GM23338 (cell line): ENCODE measurements at regions not wholly inside any gene's neighbourhood (a gene's known extent, or its start where the extent isn't known, plus 50 kb on each side); places are given as distances from the start of the nearest gene placed in this dataset.

Source experiments
- ATAC-seq: fragments of 200-7000 bp; cut with Tn5 transposase; 3 replicates; pipeline ENCODE4 v1.9.1; 2020
- DNase-seq: peaks from one replicate; pipeline ENCODE4 v3.0.0-alpha.2; 2015; ENCODE audit warnings: low spot score
- H2AFZ ChIP-seq: fragments of 200-600 bp; sonication (generic); 2 replicates; pipeline ENCODE4 v1.8.0; 2016; ENCODE audit warnings: antibody characterized with exemption, mild to moderate bottlenecking, moderate library complexity
- H3F3A ChIP-seq: fragments of 200-600 bp; sonication (generic); replicated peaks from 2 replicates; pipeline ENCODE4 v1.8.0; 2017; ENCODE audit warnings: antibody characterized with exemption, mixed run types, low read depth
- H3K27ac ChIP-seq: fragments of 200-600 bp; sonication (generic); 2 replicates; pipeline ENCODE4 v1.6.1; 2016; ENCODE audit warnings: low read depth
- H3K27me3 ChIP-seq: fragments of 200-600 bp; sonication (generic); 2 replicates; pipeline ENCODE4 v1.8.0; 2016; ENCODE audit warnings: mild to moderate bottlenecking, mixed run types, moderate library complexity; ENCODE audit not compliant: insufficient read depth
- H3K36me3 ChIP-seq: fragments of 200-600 bp; sonication (generic); 2 replicates; pipeline ENCODE4 v1.8.0; 2016; ENCODE audit warnings: mild to moderate bottlenecking; ENCODE audit not compliant: insufficient read depth
- H3K4me1 ChIP-seq: fragments of 200-600 bp; sonication (generic); 2 replicates; pipeline ENCODE4 v1.8.0; 2016; ENCODE audit warnings: mild to moderate bottlenecking, moderate library complexity; ENCODE audit not compliant: insufficient read depth
- H3K4me2 ChIP-seq: fragments of 200-600 bp; sonication (generic); 2 replicates; pipeline ENCODE4 v1.7.1; 2017; ENCODE audit warnings: mixed run types
- H3K4me3 ChIP-seq: fragments of 200-600 bp; sonication (generic); 2 replicates; pipeline ENCODE4 v1.6.1; 2016; ENCODE audit warnings: mixed run types
- H3K79me2 ChIP-seq: fragments of 200-600 bp; sonication (generic); replicated peaks from 2 replicates; pipeline ENCODE4 v1.8.0; 2017; ENCODE audit warnings: mild to moderate bottlenecking; ENCODE audit not compliant: insufficient read depth
- H3K9me2 ChIP-seq: fragments of 200-600 bp; sonication (generic); 2 replicates; pipeline ENCODE4 v1.8.0; 2017; ENCODE audit not compliant: insufficient read depth
- H4K20me1 ChIP-seq: fragments of 200-600 bp; sonication (generic); replicated peaks from 2 replicates; pipeline ENCODE4 v1.8.0; 2017; ENCODE audit warnings: mild to moderate bottlenecking; ENCODE audit not compliant: insufficient read depth
- H3K27ac Mint-ChIP-seq: 2 replicates; pipeline ENCODE4 v1.8.0; 2020; ENCODE audit warnings: inconsistent platforms, mild to moderate bottlenecking, moderate library complexity, mixed read lengths
- H3K27me3 Mint-ChIP-seq: 3 replicates; pipeline ENCODE4 v1.8.0; 2022; ENCODE audit warnings: low read depth, mild to moderate bottlenecking, moderate library complexity, mixed read lengths, inconsistent platforms; ENCODE audit not compliant: insufficient read depth, poor library complexity
- H3K36me3 Mint-ChIP-seq: 3 replicates; pipeline ENCODE4 v1.8.0; 2021; ENCODE audit warnings: low read depth, mild to moderate bottlenecking, inconsistent platforms, moderate library complexity, mixed read lengths
- H3K4me1 Mint-ChIP-seq: 3 replicates; pipeline ENCODE4 v1.8.0; 2020; ENCODE audit warnings: mild to moderate bottlenecking, inconsistent platforms, mixed read lengths
- H3K4me3 Mint-ChIP-seq: 3 replicates; pipeline ENCODE4 v1.8.0; 2021; ENCODE audit warnings: moderate library complexity, mild to moderate bottlenecking, inconsistent platforms, mixed read lengths
- H3K9me3 Mint-ChIP-seq: 3 replicates; pipeline ENCODE4 v1.8.0; 2020; ENCODE audit warnings: moderate library complexity, mild to moderate bottlenecking, inconsistent platforms, mixed read lengths
- CREB1 ChIP-seq: fragments of 250-450 bp; sonication (Bioruptor Pico); IDR thresholded peaks from 2 replicates; pipeline ENCODE4 v1.5.0; 2020; ENCODE audit warnings: low read depth, mild to moderate bottlenecking, moderate library complexity
- EZH2 ChIP-seq: fragments of 200-600 bp; sonication (generic); IDR thresholded peaks from one replicate; pipeline ENCODE4 v1.8.0; 2017; ENCODE audit warnings: antibody characterized with exemption, mild to moderate bottlenecking, low read depth; ENCODE audit not compliant: unreplicated experiment
- EZH2phosphoT487 ChIP-seq: fragments of 200-600 bp; sonication (generic); IDR thresholded peaks from one replicate; pipeline ENCODE4 v1.8.1; 2018; ENCODE audit warnings: antibody characterized with exemption; ENCODE audit not compliant: unreplicated experiment
- JUNB ChIP-seq: IDR thresholded peaks from one replicate; pipeline ENCODE4 v1.6.1; 2016; ENCODE audit warnings: antibody characterized with exemption; ENCODE audit not compliant: unreplicated experiment
- NANOG ChIP-seq: IDR thresholded peaks from 2 replicates; pipeline ENCODE4 v1.6.1; 2016; ENCODE audit warnings: antibody characterized with exemption, borderline replicate concordance
- POLR2AphosphoS5 ChIP-seq: IDR thresholded peaks from 2 replicates; pipeline ENCODE4 v1.6.1; 2016; ENCODE audit warnings: antibody characterized with exemption, low read depth
- STAT1 ChIP-seq: IDR thresholded peaks from one replicate; pipeline ENCODE4 v1.6.1; 2016; ENCODE audit warnings: antibody characterized with exemption; ENCODE audit not compliant: unreplicated experiment
- ZNF114 ChIP-seq: fragments of 250-450 bp; sonication (Bioruptor Pico); IDR thresholded peaks from 2 replicates; pipeline ENCODE4 v1.5.0; 2020; ENCODE audit warnings: mild to moderate bottlenecking, moderate library complexity
- TF ChIP-seq, protein P1 (sequence below): IDR thresholded peaks from one replicate; pipeline ENCODE4 v1.6.1; 2018; ENCODE audit warnings: antibody characterized with exemption; ENCODE audit not compliant: unreplicated experiment
- TF ChIP-seq, protein P2 (sequence below): IDR thresholded peaks from 2 replicates; pipeline ENCODE4 v1.6.1; 2016; ENCODE audit warnings: antibody characterized with exemption
- TF ChIP-seq, protein P3 (sequence below), 2 experiments: fragments of 200-600 bp in 1 of 2; sonication (generic) in 1 of 2; conservative IDR thresholded peaks; 2 replicates each; pipeline versions ENCODE4 v1.5.1 to v1.6.1; 2016 to 2017; ENCODE audit warnings: antibody characterized with exemption in 2 of 2, low read depth in 2 of 2, mild to moderate bottlenecking in 2 of 2, moderate library complexity in 1 of 2

- Histone ChIP-seq H3K4me3 (no peak overlapping the region), H4K20me1 (no peaks in the 10 kb centered on the region), H3K4me2 (no peak overlapping the region), H3K36me3 (no peaks in the 10 kb centered on the region), H2AFZ (peak overlapping the region; percentile 84; the same call in 1 of the 2 replicates), H3K27me3 (no peaks in the 10 kb centered on the region), H3K4me1 (no peaks in the 10 kb centered on the region), H3K9me2 (0 out of 2 replicates have a peak, but pooled peaks cover 10% of the 10 kb centered on the region), H3F3A (no peaks in the 10 kb centered on the region), H3K27ac (no peak overlapping the region), H3K79me2 (no peaks in the 10 kb centered on the region)
- no peak for ATAC-seq
- no peak for DNase-seq
- Mint-ChIP-seq H3K4me1 (no peaks in the 10 kb centered on the region), H3K9me3 (no peaks in the 10 kb centered on the region; the same call in 2 of the 3 replicates), H3K36me3 (no peaks in the 10 kb centered on the region), H3K27ac (no peak overlapping the region), H3K4me3 (no peak overlapping the region), H3K27me3 (peaks cover 4% of the 10 kb centered on the region)
- no peak for TF ChIP-seq JUNB
- no peak for TF ChIP-seq ZNF114 (CRISPR knock-in tag)
- no peak for TF ChIP-seq STAT1
- TF ChIP-seq EZH2: no peak
- TF ChIP-seq, protein P1, sequence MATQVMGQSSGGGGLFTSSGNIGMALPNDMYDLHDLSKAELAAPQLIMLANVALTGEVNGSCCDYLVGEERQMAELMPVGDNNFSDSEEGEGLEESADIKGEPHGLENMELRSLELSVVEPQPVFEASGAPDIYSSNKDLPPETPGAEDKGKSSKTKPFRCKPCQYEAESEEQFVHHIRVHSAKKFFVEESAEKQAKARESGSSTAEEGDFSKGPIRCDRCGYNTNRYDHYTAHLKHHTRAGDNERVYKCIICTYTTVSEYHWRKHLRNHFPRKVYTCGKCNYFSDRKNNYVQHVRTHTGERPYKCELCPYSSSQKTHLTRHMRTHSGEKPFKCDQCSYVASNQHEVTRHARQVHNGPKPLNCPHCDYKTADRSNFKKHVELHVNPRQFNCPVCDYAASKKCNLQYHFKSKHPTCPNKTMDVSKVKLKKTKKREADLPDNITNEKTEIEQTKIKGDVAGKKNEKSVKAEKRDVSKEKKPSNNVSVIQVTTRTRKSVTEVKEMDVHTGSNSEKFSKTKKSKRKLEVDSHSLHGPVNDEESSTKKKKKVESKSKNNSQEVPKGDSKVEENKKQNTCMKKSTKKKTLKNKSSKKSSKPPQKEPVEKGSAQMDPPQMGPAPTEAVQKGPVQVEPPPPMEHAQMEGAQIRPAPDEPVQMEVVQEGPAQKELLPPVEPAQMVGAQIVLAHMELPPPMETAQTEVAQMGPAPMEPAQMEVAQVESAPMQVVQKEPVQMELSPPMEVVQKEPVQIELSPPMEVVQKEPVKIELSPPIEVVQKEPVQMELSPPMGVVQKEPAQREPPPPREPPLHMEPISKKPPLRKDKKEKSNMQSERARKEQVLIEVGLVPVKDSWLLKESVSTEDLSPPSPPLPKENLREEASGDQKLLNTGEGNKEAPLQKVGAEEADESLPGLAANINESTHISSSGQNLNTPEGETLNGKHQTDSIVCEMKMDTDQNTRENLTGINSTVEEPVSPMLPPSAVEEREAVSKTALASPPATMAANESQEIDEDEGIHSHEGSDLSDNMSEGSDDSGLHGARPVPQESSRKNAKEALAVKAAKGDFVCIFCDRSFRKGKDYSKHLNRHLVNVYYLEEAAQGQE: no peak
- TF ChIP-seq EZH2phosphoT487: no peak
- TF ChIP-seq NANOG: no peak
- no peak for TF ChIP-seq CREB1 (CRISPR knock-in tag)
- TF ChIP-seq POLR2AphosphoS5: no peak
- TF ChIP-seq, protein P2, sequence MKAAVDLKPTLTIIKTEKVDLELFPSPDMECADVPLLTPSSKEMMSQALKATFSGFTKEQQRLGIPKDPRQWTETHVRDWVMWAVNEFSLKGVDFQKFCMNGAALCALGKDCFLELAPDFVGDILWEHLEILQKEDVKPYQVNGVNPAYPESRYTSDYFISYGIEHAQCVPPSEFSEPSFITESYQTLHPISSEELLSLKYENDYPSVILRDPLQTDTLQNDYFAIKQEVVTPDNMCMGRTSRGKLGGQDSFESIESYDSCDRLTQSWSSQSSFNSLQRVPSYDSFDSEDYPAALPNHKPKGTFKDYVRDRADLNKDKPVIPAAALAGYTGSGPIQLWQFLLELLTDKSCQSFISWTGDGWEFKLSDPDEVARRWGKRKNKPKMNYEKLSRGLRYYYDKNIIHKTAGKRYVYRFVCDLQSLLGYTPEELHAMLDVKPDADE: no peak
Measured at GRCh38 chr2:19559596-19560240, 201.3 kb upstream of the OSR1 start.

DNA sequence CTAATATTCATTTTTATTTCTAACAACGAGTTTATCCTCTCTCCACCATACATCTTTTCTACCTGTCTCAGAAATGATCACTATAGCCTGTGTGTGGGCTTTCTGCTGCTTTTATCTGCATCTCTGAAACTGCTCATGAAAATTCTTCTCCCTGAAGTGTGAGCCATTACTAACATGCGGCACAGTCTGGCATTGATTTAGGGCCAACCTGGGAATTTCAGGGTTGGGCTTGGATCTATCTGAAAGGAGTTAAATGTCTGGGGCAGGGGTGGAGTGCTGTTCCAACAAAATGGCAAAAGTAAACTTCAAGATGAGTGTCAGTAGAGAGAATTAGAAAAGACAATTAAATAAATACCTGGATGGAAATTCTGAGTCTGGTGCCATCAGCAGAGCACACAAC is 198.2 kb upstream of the OSR1 start:
- no peaks in the 10 kb centered on the region for H3K27me3 ChIP-seq

More for the DNA sequence above, 198.2 kb upstream of the OSR1 start:
- no peak for DNase-seq
- Histone ChIP-seq H3K79me2 (no peaks in the 10 kb centered on the region), H3K4me2 (no peak overlapping the region), H3K4me1 (no peaks in the 10 kb centered on the region), H2AFZ (no peak overlapping the region), H3K27ac (no peak overlapping the region), H3F3A (no peaks in the 10 kb centered on the region), H3K4me3 (no peak overlapping the region), H3K36me3 (no peaks in the 10 kb centered on the region), H4K20me1 (no peaks in the 10 kb centered on the region), H3K9me2 (0 out of 2 replicates have a peak, but pooled peaks cover 10% of the 10 kb centered on the region)
- Mint-ChIP-seq H3K9me3 (no peaks in the 10 kb centered on the region; the same call in 2 of the 3 replicates), H3K4me3 (no peak overlapping the region), H3K36me3 (no peaks in the 10 kb centered on the region), H3K27ac (no peak overlapping the region), H3K27me3 (peaks cover 4% of the 10 kb centered on the region), H3K4me1 (no peaks in the 10 kb centered on the region)
- no peak for TF ChIP-seq POLR2AphosphoS5
- no peak for TF ChIP-seq EZH2phosphoT487
- no peak for TF ChIP-seq NANOG
- TF ChIP-seq ZNF114 (CRISPR knock-in tag): no peak
- TF ChIP-seq, protein P3, sequence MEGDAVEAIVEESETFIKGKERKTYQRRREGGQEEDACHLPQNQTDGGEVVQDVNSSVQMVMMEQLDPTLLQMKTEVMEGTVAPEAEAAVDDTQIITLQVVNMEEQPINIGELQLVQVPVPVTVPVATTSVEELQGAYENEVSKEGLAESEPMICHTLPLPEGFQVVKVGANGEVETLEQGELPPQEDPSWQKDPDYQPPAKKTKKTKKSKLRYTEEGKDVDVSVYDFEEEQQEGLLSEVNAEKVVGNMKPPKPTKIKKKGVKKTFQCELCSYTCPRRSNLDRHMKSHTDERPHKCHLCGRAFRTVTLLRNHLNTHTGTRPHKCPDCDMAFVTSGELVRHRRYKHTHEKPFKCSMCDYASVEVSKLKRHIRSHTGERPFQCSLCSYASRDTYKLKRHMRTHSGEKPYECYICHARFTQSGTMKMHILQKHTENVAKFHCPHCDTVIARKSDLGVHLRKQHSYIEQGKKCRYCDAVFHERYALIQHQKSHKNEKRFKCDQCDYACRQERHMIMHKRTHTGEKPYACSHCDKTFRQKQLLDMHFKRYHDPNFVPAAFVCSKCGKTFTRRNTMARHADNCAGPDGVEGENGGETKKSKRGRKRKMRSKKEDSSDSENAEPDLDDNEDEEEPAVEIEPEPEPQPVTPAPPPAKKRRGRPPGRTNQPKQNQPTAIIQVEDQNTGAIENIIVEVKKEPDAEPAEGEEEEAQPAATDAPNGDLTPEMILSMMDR (conservative IDR thresholded peaks at IDR 0.05; ENCODE audit: low read depth in 2 of 2): no peak
- TF ChIP-seq STAT1: no peak
- TF ChIP-seq, protein P1: no peak
- no peak for ATAC-seq
